Breast epithelium (tissue), 3 donors: ENCODE measurements at regions not wholly inside any gene's neighbourhood (a gene's known extent, or its start where the extent isn't known, plus 50 kb on each side); places are given as distances from the start of the nearest gene placed in this dataset.

ENCODE experiments used
- CTCF ChIP-seq, 3 donors: fragments of 450-650 bp; IDR thresholded peaks; one replicate each; pipeline ENCODE4 v1.5.1; 2016 to 2017; ENCODE audit warnings: antibody characterized with exemption in 3 of 3, mild to moderate bottlenecking in 3 of 3, moderate library complexity in 3 of 3
- POLR2A ChIP-seq: fragments of 450-650 bp; IDR thresholded peaks from one replicate; pipeline ENCODE4 v1.6.1; 2016; ENCODE audit warnings: antibody characterized with exemption, mild to moderate bottlenecking, moderate library complexity
- POLR2AphosphoS5 ChIP-seq, 3 donors: sonication (generic); formaldehyde crosslinking; IDR thresholded peaks; one replicate each; pipeline ENCODE4 v1.6.1; 2017; ENCODE audit warnings: antibody characterized with exemption in 3 of 3

- TF ChIP-seq CTCF (IDR thresholded peaks at IDR 0.05) (no peak), POLR2A (no peak), POLR2AphosphoS5 (IDR thresholded peaks at IDR 0.05) (no peak)
These were observed 610.2 kb upstream of the SYT4 start for GRCh38 chr18:43887491-43887890.
